HCEC 1CT (cell line): ENCODE measurements at regions not wholly inside any gene's neighbourhood (a gene's known extent, or its start where the extent isn't known, plus 50 kb on each side); places are given as distances from the start of the nearest gene placed in this dataset.

ENCODE experiments used
- DNase-seq: peaks from one replicate; pipeline ENCODE4 v3.0.0-alpha.2; 2017

DNA sequence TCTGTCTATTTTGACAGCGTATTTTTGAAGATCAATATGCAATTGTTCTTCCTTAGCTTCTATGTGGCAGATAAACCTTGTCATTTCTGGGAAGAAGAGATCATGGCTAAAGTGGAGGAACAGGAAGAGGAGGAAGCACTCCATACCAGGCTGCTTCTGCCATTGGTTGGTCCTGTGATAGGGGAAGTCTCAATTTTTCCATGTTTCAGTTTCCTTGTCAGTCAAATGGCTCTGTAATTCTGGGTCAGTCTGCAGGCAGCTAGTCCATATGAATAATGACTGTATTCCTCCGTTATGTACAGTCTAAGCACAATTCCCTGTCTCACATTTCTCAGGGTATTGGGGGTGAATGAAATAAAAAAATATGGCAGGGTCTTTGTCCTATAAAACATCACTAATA is 277.6 kb upstream of the CXCR4 start:
- no peak for DNase-seq

DNA sequence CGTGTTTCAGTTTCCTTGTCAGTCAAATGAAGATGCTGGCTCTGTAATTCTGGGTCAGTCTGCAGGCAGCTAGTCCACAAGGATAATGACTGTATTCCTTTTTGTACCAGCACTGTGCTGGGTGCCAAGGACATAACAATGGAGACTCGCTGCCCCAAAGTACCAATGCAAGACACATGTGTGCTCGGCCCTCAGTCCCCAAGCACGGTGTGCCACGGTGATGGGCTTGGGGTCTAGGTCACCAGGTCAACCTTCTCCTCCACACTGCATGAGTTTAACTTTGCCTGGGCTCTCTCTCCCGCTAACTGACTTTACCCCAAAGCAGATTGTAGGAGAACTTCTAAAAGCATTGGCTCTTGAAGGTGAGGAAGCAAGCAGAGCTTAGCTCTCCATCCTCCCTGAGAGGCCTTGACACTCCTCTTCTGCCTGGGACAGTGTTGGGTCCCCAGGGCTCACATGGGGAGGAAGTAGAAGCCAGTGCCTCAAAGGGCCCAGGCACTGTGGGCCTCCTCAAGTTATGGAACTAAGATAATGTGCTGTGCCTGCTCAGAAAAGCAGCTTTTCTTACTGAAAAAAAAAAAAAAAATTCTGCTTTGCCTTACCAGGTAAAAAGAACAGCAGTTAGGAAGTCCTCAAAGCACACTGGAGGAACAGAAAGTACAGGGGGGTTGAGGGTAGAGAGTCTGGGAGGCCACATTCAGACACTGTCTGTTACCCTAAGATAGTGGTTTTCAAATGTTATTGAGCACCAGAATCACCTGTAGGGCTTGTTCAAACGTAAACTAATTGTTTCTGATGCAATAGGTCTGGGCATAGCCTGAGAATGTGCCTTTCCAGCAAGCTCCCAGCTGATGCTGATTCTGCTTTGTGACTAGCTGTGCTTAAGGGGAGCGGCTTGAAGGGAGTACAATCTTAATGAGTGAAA is 276.4 kb upstream of the CXCR4 start:
- no peak for DNase-seq

DNA sequence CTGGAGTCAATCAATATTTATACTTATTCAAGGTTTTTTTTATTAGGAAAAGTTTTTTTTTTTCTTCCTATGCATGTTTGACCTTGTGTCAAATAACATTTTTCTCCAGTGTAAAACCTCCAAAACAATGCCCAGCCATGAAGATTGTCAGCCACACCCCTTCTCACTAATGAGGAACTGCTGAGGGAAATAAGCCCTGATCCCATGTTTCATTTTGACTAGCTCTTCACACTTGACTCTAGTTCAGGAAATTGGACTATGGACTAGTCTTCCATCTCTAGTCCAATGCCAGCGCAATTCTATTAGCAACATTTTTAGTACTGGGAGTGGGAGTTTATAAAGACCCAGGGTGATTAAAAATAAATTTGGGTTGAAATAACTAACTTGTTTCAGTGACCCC is 275.6 kb upstream of the CXCR4 start:
- no peak for DNase-seq

DNA sequence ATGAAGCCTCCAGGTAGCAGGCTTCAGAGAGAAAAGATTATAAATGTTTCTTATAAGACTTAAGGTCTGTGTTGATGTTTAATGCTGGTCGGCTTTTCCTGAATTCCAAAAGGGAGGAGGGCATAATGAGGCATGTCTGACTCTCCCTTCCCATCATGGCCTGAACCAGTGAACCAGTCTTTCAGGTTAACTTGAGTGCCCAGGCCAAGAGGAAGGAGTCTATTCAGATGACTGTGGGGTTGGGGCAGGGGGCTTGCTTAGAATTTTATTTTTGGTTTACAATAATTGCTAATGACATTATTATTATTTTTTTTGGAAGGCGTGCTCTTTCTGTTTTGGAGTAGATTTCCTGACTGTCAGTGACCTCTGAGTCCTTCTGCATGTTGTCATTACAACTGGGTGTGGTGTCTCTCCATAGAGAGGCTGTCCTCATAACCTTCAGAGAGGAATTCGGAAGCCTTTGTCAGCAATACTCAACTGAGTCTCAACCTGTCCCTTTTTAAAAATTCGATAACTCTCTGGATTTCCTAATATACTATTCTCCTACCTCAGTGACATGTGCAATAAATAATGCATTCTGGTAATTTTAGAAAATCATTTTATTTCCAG is 275.1 kb upstream of the CXCR4 start:
- DNase-seq, result no peak

DNA sequence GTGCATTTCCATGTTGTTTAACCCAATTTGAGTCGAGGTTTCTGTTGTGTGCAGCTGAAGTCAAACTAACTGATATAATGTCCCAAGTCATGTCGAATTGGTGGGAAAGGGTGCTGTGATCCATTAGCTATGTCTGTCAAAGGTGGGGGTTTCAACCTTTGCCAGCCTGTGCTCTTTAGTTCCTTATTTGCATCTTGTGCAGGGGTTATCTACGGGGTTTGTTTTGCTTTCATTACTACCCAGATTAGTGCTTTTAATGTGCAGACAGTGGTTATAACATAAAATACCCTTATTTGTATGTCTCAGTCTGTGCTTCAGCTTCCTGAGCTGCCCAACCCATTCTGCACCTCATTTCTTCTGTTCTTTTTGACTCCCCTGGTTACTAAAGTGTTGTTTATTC is 271.9 kb upstream of the CXCR4 start:
- DNase-seq, result no peak

DNA sequence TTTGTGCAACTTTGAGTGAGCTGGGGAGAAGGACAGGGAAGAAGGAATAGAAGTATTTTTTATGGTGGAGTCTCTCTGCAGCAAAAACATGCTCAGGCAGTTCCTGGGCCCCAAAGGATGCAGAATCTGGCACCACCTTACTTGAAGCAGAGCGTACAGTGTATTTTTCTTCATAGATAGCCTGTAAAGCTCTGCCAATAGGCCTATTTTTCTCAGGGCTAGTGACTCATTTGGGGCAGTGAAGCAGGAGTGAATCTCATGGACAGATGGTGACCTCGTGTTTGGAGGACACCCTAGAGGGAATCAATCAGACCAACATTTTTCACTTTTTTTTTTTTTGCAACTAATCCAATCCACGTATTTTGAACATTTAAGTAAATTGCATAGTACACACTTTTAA is 268.1 kb upstream of the CXCR4 start:
- DNase-seq, result no peak

DNA sequence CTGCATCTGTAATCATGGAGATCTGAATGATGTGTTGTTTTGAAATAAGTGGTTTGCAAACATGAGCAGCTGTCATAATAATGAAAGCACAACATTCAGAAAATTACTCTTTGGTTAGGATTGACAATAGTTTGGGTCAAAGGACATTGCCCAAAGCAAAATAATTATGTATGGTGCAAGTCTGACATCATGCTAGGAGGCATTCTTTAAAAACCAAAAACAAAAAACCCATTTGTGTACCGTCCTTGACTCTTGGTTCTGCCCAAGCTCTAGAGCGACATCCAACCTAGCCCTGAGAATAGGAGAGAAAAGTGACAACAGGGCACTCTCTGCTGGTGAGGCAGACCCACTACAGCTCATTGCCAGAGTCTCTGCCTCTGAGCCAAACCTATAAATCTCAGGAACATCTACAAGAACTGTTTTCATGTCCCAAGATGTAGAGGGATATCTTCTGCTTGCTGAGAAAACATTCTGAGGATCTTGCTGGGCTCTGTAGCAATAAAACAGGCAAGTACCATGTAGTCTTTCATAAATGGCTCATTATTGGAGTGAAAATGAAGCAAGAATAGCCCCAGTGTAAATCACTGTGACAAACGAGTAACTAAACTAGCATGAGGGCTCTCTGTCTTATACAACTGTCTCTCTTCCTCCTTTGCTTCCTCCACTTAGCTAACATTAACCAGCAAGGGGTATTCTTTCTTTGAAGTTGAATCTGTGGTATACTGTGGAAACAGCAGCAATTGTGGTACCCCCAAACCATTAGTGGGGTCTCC is 266.8 kb upstream of the CXCR4 start:
- DNase-seq, result no peak

DNA sequence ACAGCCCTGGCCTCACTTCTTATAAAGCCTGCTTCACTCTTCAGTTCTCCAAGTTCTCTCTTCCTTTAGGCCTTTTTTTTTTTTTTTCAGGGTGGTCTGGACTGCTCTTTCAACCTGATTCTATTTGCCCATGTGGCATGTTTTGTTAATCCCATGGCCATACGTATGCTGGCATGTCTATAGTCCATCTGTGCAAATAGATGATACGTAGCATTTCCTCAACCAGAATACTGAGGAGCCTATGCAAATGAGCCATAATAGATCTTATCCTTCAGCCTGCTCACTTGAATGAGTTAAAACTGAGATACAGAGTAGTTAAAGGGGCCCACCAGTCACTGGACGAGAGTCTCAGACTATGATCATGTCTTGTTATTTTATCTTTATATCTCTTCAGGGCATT is 265.2 kb upstream of the CXCR4 start:
- no peak for DNase-seq

DNA sequence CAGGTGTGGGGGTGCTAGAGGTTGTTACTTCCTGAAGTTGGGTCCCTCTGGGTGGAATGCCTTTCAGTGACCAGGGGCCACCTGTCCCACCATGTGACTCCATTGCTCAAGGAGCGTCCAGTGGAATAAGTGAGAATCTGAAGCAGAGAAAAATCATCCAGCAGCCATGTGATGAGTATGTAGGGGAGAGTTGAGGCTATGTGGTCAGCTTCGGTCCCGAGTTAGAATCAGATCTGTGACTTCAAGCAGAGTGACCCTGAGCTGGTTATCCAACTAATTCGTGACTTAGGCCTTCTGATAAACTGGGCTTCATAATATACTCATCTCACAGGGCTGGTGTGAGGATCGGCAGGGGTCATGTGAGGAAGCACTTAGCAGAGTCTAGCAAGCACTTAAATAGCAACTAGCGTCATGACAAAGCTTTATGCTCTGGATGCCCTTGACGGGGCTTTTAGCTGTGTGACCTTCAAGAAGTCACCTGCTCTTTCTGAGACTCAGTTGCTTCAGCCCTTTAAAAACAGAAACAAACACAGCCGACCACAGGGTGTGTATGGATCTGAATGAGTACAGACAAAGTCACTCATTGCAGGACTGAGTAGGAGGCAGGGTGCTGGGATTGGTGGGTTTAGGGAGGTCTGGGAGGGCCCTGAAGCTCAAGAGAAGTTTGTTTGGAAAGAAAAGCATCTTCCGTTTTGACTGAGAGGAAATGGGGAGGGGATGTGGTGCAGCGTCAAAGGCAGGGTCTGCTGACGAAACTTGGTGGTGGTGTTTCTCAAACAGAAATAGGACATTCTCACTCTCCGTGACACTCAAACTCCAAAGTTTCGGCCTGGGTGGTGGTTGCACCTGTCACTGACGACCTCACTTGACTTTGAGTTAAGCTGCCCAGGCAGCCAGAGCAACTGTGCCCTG is 264.0 kb upstream of the CXCR4 start:
- no peak for DNase-seq

DNA sequence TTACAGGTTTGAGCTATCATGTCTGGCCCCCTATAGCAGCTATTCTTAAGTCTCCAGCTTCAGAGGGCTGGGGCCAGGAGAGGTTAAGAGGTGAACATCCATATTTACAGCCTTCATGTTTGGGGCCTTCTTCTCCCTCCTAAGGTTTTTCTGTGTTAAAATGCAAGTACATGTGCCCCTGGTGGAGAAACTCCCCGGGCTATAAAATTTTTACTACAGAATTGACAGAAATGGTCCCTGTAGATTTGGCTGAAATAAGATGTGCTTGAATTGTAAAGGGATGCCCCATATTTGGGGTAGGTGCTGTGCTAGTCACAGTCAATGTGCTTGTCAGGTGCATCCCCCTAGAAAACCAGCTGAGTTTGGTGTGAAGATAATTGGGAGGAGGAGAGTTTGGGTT is 263.3 kb upstream of the CXCR4 start:
- no peak for DNase-seq

DNA sequence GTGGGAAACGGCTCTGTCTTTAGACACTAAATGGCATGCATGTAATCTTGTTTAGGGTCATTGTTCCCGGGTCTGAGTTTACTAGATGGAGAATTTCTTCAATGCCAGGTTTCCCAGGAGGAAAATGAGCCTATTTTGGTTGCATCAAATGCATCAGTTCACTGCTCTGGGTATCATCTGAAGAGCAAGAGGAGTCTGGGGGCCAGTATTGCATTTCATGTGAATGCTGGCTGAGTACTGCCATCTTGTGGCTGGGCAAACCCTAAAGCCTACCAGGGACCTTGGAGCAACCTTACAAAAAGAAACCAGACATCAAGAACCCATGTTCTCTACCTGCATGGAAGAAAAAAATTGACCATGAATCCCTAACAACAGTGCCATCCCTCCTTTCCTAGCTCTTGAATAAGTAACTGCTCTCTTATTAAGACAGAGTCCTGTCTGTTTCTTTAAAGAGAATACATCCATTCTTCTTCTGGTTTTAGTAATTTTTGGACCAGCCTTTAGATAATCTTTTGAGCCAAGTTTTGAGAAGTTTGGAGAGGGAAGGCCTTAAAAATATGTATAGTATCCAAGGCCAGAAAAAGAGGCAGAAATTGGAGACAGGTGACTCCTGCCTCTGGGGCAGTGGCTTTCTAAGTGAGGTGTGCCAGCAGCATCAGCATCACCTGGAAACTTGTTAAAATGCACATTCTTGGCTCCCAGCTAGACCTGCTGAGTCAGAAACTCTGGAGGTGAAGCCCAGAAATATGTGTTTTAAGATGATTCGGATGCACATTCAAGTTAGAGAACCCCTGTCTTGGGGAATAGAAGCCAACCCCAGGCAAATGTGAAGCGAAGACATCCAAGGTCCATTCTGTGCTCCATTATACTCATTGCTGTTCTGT is 261.0 kb upstream of the CXCR4 start:
- DNase-seq, result no peak

DNA sequence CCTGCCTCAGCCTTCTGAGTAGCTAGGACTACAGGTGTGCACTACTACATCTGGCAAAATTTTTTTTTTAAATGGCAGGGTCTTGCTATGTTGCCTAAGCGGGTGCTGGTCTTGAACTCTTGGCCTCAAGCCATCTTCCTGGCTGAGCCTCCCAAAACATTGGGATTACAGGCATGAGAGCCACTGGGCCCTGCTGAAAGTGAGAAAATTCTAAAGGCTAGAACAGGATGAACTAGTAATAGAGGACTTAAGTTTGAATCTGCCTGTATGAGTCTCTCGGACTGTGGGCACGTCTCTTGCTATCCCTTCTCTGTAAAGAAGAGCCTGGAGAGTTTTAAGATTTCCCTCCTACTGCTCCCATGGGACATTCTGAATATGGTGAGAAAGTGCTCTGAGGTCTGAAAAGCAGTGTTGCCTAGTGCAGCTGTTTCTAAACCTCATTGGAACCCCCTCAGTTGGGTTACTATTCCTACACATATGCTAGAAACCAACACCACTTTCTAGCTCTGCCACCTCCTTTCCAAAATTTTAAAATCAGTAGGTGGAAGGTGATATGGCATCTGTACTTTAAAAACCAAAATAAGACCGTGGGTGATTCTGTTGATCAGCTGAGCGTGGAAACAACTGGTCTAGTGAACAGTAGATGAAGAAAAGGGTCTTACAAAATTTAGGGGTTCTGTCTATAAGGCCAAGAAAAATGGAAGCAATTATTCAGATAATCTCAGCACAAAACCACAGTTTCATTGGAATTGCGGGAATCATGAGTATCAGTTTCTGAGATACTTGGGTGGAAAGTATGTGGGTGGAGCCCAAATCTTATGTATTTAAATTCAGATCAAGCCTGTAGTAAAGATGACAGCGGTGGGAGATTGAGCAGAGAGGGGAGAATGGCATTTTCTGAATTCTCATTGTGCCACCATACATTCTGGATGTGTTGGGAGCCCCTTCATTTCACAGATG is 259.8 kb upstream of the CXCR4 start:
- no peak for DNase-seq

DNA sequence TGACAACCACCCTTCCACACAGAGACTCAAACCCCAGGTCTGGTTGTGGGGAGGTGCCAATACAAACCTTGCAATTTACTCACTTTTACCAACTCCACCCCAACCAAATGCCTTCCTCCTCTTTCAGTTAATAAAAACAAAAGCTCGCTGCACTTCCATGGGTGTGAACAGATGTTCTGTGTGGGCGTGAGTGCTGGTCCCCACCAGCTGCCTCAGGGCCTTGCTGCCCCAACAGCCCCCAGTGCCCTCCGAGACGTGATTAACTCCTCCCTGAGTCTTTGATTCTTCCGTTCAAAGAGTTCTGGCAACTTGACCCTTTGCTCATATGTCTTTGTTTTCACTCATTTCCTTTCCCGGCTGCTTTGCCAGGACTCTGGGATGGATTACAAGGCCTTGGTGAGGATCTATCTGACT is 258.9 kb upstream of the CXCR4 start:
- no peak for DNase-seq

DNA sequence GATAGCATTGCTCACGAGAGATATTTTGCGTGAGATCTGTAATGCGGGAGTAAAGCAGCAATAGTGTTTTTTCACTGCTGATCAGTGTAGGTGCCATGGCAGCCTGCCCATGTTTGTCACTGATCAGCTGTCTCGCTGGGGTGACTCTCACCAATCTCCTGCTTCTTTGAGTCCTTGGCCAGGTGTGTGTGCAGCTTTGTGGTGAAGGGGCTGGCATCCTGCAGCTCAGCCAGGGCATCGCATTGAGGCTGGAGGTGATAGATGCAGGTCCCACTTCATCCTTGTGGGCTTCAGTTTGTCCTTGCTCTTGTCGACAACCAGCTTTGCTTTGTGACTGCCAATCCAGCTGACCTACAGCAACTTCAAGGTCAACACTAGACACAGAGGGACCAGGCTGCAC is 258.3 kb upstream of the CXCR4 start:
- no peak for DNase-seq

DNA sequence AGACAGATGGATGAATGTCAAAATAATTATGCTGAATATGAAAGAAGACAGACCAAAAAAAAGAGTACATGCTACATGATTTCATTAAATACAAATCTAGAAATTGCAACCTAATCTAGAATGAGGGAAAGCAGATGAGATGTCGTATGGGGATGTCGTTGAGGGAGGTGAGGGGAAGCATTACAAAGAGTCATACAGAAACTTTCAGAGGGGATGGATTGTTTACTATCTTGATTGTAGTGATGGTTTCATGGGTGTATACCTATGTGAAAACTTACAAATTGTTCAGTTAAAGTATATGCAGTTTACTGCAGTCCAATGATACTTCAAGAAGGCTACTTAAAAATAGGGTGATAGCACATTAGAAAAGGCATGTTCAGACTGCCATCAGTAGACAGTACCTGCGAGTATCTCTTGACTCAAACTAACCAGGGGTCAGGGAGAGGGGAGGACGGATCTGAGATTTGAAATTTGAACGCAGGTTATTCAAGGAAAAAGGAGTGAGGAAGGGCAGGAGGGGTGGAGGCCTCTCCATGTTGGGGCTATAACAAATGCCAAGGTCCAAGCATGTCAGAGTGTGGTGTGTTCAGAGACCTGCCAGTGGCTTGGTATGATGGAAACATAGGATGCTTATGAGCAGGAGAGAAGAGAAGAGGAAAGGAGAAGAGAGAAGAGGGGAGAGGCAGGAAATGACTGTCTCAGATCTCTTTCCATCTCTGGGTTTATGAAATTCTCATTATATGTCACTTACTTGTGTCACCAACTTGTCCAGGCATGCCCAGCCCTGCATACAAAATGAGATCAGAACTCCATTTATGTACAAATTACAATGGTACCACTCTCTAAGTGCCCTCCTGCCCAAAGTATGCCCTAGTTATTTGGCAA is 257.3 kb upstream of the CXCR4 start:
- no peak for DNase-seq

DNA sequence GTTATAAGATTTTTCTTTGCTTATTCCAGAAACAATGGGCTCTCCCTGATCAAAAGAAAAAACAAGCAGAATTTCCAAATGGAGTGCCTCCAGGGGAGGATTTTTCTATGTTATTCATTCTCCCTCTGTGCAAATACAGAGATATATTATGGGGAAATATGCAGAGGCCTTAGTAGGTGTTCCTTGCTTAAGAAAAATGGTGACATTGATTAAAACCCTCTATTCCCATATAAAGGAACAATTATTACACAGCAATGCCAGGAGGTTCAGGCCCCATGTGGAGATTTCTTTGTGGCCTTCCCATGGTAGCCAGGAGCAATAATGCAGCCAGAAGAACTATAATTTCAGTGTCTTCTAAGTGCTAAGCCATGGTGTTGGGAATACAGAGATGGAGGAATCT is 255.9 kb upstream of the CXCR4 start:
- no peak for DNase-seq

DNA sequence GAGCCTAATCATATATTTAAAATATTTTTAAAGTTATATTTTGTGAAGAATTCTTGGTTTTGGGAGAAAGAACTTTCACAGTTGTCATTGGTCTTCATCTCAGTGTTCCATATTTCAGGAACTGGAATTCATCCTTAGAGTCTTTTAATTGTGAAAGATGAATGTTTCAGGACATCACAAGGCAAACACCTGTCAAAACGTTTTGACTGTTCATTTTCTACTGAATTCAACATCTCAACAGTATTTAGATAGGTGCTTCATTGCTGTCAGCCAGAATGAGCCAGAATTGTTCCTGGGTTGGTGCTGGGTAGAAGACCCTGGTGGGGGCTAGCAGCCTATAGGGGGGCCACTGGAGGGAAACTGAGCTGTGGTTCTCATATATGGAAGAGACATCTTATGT is 255.1 kb upstream of the CXCR4 start:
- no peak for DNase-seq

DNA sequence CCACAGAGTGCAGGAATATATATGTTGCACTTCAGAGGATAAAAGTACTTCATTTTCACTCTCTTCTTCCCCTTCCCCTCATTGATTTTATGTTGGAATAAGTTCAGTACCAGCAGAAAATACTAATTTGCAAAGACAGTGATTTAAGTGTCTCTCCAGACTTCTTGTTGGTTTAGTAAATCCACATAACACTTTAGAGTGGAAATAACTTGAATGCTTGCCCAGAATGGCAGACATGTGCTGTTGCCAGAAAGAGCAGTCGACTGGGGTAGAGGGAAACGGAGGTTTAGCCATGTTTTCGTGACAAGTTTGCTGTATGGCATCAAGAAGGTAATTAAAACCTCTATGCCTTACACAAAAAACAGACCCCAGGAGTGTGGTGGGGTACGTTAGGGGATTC is 246.0 kb upstream of the CXCR4 start:
- no peak for DNase-seq

DNA sequence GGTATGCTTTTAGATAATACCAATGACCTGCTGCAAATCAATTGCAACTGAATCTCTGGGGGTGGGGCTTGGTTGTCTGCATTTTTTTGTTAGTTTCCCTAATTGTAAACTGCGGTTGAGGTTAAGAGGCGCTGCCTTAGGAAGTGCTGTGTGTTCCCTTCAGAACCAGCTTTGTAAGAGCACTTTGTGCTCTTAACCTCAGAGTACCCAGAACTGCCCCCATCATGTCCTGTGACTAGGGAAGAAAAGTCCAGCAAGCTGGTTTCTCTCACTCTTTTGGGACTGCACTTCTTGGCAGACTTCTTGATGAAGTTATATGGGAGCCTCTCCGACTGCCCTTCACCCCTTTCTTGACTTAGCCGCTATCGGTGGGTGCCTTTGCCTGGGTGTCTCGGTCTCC is 245.5 kb upstream of the CXCR4 start:
- no peak for DNase-seq
